ENCODE measurements at regions not wholly inside any gene's neighbourhood (a gene's known extent, or its start where the extent isn't known, plus 50 kb on each side); places are given as distances from the start of the nearest gene placed in this dataset.

DNA sequence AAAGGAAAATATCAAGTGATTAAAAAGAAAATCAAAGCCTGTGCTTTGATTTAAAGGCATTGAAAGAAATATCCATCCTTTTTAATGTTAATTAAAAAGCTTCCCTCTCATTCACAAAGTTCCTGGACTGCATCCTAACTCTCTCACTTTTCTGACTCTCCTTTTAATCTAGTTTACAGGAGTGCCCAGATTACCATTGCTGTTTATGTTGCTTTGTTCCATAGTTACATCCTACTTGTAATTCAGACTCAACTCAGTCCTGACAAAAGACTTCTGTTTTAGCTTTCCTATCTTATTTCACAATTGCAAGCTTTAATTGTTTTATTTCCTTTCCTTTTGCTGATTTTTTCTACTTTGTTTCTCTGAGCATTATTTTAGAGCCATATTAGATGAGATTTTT is 160.7 kb upstream of the DTNA start:
- TF ChIP-seq, protein P1, sequence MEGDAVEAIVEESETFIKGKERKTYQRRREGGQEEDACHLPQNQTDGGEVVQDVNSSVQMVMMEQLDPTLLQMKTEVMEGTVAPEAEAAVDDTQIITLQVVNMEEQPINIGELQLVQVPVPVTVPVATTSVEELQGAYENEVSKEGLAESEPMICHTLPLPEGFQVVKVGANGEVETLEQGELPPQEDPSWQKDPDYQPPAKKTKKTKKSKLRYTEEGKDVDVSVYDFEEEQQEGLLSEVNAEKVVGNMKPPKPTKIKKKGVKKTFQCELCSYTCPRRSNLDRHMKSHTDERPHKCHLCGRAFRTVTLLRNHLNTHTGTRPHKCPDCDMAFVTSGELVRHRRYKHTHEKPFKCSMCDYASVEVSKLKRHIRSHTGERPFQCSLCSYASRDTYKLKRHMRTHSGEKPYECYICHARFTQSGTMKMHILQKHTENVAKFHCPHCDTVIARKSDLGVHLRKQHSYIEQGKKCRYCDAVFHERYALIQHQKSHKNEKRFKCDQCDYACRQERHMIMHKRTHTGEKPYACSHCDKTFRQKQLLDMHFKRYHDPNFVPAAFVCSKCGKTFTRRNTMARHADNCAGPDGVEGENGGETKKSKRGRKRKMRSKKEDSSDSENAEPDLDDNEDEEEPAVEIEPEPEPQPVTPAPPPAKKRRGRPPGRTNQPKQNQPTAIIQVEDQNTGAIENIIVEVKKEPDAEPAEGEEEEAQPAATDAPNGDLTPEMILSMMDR (IDR thresholded peaks at IDR 0.05): no peak
- TF ChIP-seq POLR2A (IDR thresholded peaks at IDR 0.05): no peak
